DND-41 (cell line): ENCODE measurements at regions not wholly inside any gene's neighbourhood (a gene's known extent, or its start where the extent isn't known, plus 50 kb on each side); places are given as distances from the start of the nearest gene placed in this dataset.
"Not testable (repeated sequence)": the region's sequence is repeated elsewhere in the genome, so short reads cannot be mapped to it uniquely, and the experiment has no call there.

Experiments
- CTCF ChIP-seq: IDR thresholded peaks from 2 replicates; pipeline ENCODE4 v1.5.1; 2012; ENCODE audit warnings: borderline replicate concordance, low read length, moderate library complexity, mild to moderate bottlenecking; ENCODE audit not compliant: poor library complexity, severe bottlenecking; ENCODE audit errors: extremely low read depth
- EZH2 ChIP-seq: IDR thresholded peaks from 3 replicates; pipeline ENCODE4 v1.6.1; 2012; ENCODE audit warnings: borderline replicate concordance, low read depth, mild to moderate bottlenecking, moderate library complexity, low read length, inconsistent platforms; ENCODE audit not compliant: severe bottlenecking

GRCh38 chr20:57110121-57111027 lies 156.1 kb downstream of the BMP7 start:
- not testable (repeated sequence) for TF ChIP-seq CTCF, EZH2
